Lung (tissue), 11 donors: ENCODE measurements at regions not wholly inside any gene's neighbourhood (a gene's known extent, or its start where the extent isn't known, plus 50 kb on each side); places are given as distances from the start of the nearest gene placed in this dataset.

Experiments
- ATAC-seq: fragments of 200-7000 bp; cut with Tn5 transposase; one replicate; pipeline ENCODE4 v1.9.1; 2020; ENCODE audit warnings: moderate number of reproducible peaks; ENCODE audit not compliant: insufficient read depth, low FRiP score
- DNase-seq, 3 donors: peaks; one replicate each; pipeline ENCODE4 v3.0.0-alpha.2; 2013 to 2017
- H3K27ac ChIP-seq, 2 donors: one replicate each; pipeline ENCODE4 v1.5.1; 2013; ENCODE audit warnings: mild to moderate bottlenecking in 2 of 2, moderate library complexity in 2 of 2, control low read depth in 1 of 2, inconsistent platforms in 1 of 2, low read depth in 1 of 2, low read length in 1 of 2
- H3K27me3 ChIP-seq, 3 donors: one replicate each; pipeline ENCODE4 v1.5.1; 2013; ENCODE audit warnings: low read length in 2 of 3; ENCODE audit not compliant: control insufficient read depth in 3 of 3, insufficient read depth in 3 of 3
- H3K36me3 ChIP-seq, 4 donors: one replicate each; pipeline ENCODE4 v1.5.1; 2013; ENCODE audit warnings: low read length in 4 of 4, mild to moderate bottlenecking in 1 of 4, moderate library complexity in 1 of 4; ENCODE audit not compliant: control insufficient read depth in 4 of 4, insufficient read depth in 4 of 4
- H3K4me1 ChIP-seq, 5 donors: one replicate each; pipeline ENCODE4 v1.5.1; 2013; ENCODE audit warnings: low read length in 5 of 5, mild to moderate bottlenecking in 2 of 5, moderate library complexity in 1 of 5; ENCODE audit not compliant: control insufficient read depth in 5 of 5, insufficient read depth in 5 of 5
- H3K4me3 ChIP-seq: one replicate; pipeline ENCODE4 v1.5.1; 2013; ENCODE audit warnings: mild to moderate bottlenecking, control low read depth, moderate library complexity
- H3K9ac ChIP-seq, 2 donors: one replicate each; pipeline ENCODE4 v1.5.1; 2013; ENCODE audit warnings: low read length in 2 of 2, control low read depth in 1 of 2; ENCODE audit not compliant: insufficient read depth in 1 of 2
- H3K9me3 ChIP-seq, 4 donors: one replicate each; pipeline ENCODE4 v1.5.1; 2013; ENCODE audit warnings: low read length in 3 of 4, mild to moderate bottlenecking in 1 of 4, moderate library complexity in 1 of 4; ENCODE audit not compliant: control insufficient read depth in 4 of 4, insufficient read depth in 3 of 4
- WGBS, 2 donors: extraction: QIAGEN DNeasy Blood & Tissue Kit; methylation state at CpG; one replicate each; pipeline ENCODE4 v1.1.7; 2013; 5-methylcytosine and 5-hydroxymethylcytosine counted together
- TF ChIP-seq, protein P1 (sequence below): IDR thresholded peaks from 2 replicates; pipeline ENCODE4 v1.5.1; 2012; ENCODE audit warnings: mild to moderate bottlenecking; ENCODE audit errors: control extremely low read depth, extremely low read depth
- donor health status: control.
- donor health status: control.
- donor health status: Bipolar disorder and iron deficiency.
- donor health status: healthy.
- donor health status: DM: yes; HTN: yes; CAD: no.

GRCh38 chr6:65780691-65781090 lies 73.7 kb upstream of the EYS start:
- 80 to 87% methylated on average over 4 of the region's 4 CpGs for WGBS, 2 donors
- H3K27me3 ChIP-seq, result no peaks in the 10 kb centered on the region
- no peaks in the 10 kb centered on the region for H3K9me3 ChIP-seq
- H3K36me3 ChIP-seq, result no peaks in the 10 kb centered on the region
- no peak overlapping the region for H3K4me3 ChIP-seq
- H3K9ac ChIP-seq, result no peak overlapping the region
- TF ChIP-seq, protein P1, sequence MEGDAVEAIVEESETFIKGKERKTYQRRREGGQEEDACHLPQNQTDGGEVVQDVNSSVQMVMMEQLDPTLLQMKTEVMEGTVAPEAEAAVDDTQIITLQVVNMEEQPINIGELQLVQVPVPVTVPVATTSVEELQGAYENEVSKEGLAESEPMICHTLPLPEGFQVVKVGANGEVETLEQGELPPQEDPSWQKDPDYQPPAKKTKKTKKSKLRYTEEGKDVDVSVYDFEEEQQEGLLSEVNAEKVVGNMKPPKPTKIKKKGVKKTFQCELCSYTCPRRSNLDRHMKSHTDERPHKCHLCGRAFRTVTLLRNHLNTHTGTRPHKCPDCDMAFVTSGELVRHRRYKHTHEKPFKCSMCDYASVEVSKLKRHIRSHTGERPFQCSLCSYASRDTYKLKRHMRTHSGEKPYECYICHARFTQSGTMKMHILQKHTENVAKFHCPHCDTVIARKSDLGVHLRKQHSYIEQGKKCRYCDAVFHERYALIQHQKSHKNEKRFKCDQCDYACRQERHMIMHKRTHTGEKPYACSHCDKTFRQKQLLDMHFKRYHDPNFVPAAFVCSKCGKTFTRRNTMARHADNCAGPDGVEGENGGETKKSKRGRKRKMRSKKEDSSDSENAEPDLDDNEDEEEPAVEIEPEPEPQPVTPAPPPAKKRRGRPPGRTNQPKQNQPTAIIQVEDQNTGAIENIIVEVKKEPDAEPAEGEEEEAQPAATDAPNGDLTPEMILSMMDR, result no peak
- no peak overlapping the region for H3K27ac ChIP-seq
- no peak for DNase-seq
- no peak for ATAC-seq
- no peaks in the 10 kb centered on the region for H3K4me1 ChIP-seq

GRCh38 chr6:65776332-65776731 lies 69.3 kb upstream of the EYS start:
- ATAC-seq (no peak), DNase-seq (peak in 1 of 3 donors; percentile 31)
- TF ChIP-seq, protein P1, result no peak
- no peaks in the 10 kb centered on the region for H3K36me3 ChIP-seq
- H3K27ac ChIP-seq, result no peak overlapping the region
- 53 to 59% methylated on average over 4 of the region's 4 CpGs for WGBS, 2 donors
- H3K9me3 ChIP-seq, result peaks cover 0 to 9% (median 3%) of the 10 kb centered on the region in 4 donors
- H3K9ac ChIP-seq, result no peak overlapping the region
- no peak overlapping the region for H3K4me3 ChIP-seq
- H3K4me1 ChIP-seq, result no peaks in the 10 kb centered on the region
- H3K27me3 ChIP-seq, result no peaks in the 10 kb centered on the region

GRCh38 chr6:65771946-65772345 lies 64.9 kb upstream of the EYS start:
- H3K4me3 ChIP-seq, result no peak overlapping the region
- ATAC-seq, result no peak

More at GRCh38 chr6:65771946-65772345, 64.9 kb upstream of the EYS start:
- 86 to 93% methylated on average over 3 of the region's 3 CpGs for WGBS, 2 donors
- Histone ChIP-seq H3K4me1 (no peaks in the 10 kb centered on the region), H3K9me3 (peaks cover 0 to 10% (median 3%) of the 10 kb centered on the region in 4 donors), H3K27ac (no peak overlapping the region), H3K36me3 (no peaks in the 10 kb centered on the region), H3K9ac (no peak overlapping the region), H3K27me3 (no peaks in the 10 kb centered on the region)
- TF ChIP-seq, protein P1, result no peak
- DNase-seq, result no peak
